GM18526 (cell line): ENCODE measurements at regions not wholly inside any gene's neighbourhood (a gene's known extent, or its start where the extent isn't known, plus 50 kb on each side); places are given as distances from the start of the nearest gene placed in this dataset.

ENCODE experiments used
- POLR2A ChIP-seq: IDR thresholded peaks from 3 replicates; pipeline ENCODE4 v1.6.1; 2011; ENCODE audit not compliant: insufficient read length; ENCODE audit errors: extremely low read depth

GRCh38 chr22:48440673-48441552 is 1386.8 kb downstream of the BRD1 start:
- TF ChIP-seq POLR2A: no peak

- TF ChIP-seq POLR2A: no peak
Measured at GRCh38 chr22:48440176-48440575, 1387.5 kb downstream of the BRD1 start.

- no peak for TF ChIP-seq POLR2A
Measured at GRCh38 chr22:48439560-48440135, 1388.0 kb downstream of the BRD1 start.

- no peak for TF ChIP-seq POLR2A
Measured at GRCh38 chr22:48438800-48439559, 1388.7 kb downstream of the BRD1 start.

GRCh38 chr22:48438096-48438495 is 1389.6 kb downstream of the BRD1 start:
- no peak for TF ChIP-seq POLR2A

GRCh38 chr22:48436201-48436931 is 1391.3 kb downstream of the BRD1 start:
- no peak for TF ChIP-seq POLR2A

GRCh38 chr22:48434868-48435250 is 1392.8 kb downstream of the BRD1 start:
- no peak for TF ChIP-seq POLR2A

- TF ChIP-seq POLR2A: no peak
Measured at GRCh38 chr22:48434156-48434867, 1393.4 kb downstream of the BRD1 start.

- no peak for TF ChIP-seq POLR2A
Measured at GRCh38 chr22:48433647-48434046, 1394.0 kb downstream of the BRD1 start.

- TF ChIP-seq POLR2A: no peak
Measured at GRCh38 chr22:48432781-48433518, 1394.7 kb downstream of the BRD1 start.

- TF ChIP-seq POLR2A: no peak
Measured at GRCh38 chr22:48431536-48432315, 1395.9 kb downstream of the BRD1 start.

- TF ChIP-seq POLR2A: no peak
Measured at GRCh38 chr22:48431014-48431413, 1396.7 kb downstream of the BRD1 start.

GRCh38 chr22:48429446-48430020 is 1398.1 kb downstream of the BRD1 start:
- TF ChIP-seq POLR2A: no peak
